Loucy (cell line): ENCODE measurements at regions not wholly inside any gene's neighbourhood (a gene's known extent, or its start where the extent isn't known, plus 50 kb on each side); places are given as distances from the start of the nearest gene placed in this dataset.

ENCODE experiments used
- EZH2phosphoT487 ChIP-seq: fragments of 200-600 bp; IDR thresholded peaks from 2 replicates; pipeline ENCODE4 v1.6.1; 2018; ENCODE audit warnings: antibody characterized with exemption, mild to moderate bottlenecking, moderate library complexity, borderline replicate concordance
- TF ChIP-seq, protein P1 (sequence below): fragments of 200-600 bp; sonication (generic); conservative IDR thresholded peaks from 2 replicates; pipeline ENCODE4 v1.5.1; 2014; ENCODE audit warnings: mild to moderate bottlenecking, antibody characterized with exemption, low read length

GRCh38 chr14:48690349-48690748 is 895.8 kb downstream of the RPS29 start:
- TF ChIP-seq, protein P1, sequence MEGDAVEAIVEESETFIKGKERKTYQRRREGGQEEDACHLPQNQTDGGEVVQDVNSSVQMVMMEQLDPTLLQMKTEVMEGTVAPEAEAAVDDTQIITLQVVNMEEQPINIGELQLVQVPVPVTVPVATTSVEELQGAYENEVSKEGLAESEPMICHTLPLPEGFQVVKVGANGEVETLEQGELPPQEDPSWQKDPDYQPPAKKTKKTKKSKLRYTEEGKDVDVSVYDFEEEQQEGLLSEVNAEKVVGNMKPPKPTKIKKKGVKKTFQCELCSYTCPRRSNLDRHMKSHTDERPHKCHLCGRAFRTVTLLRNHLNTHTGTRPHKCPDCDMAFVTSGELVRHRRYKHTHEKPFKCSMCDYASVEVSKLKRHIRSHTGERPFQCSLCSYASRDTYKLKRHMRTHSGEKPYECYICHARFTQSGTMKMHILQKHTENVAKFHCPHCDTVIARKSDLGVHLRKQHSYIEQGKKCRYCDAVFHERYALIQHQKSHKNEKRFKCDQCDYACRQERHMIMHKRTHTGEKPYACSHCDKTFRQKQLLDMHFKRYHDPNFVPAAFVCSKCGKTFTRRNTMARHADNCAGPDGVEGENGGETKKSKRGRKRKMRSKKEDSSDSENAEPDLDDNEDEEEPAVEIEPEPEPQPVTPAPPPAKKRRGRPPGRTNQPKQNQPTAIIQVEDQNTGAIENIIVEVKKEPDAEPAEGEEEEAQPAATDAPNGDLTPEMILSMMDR = peak; percentile 53
- no peak for TF ChIP-seq EZH2phosphoT487
